ENCODE measurements at regions not wholly inside any gene's neighbourhood (a gene's known extent, or its start where the extent isn't known, plus 50 kb on each side); places are given as distances from the start of the nearest gene placed in this dataset.
"Not testable (repeated sequence)": the region's sequence is repeated elsewhere in the genome, so short reads cannot be mapped to it uniquely, and the experiment has no call there.

GRCh38 chr2:4219571-4219970, 516.2 kb downstream of the DCDC2C start:
- DNase-seq (ENCODE audit: low spot score): no peak
- peaks cover 10% of the 10 kb centered on the region for H3K4me1 Mint-ChIP-seq (ENCODE audit: low read depth)
- no peaks in the 10 kb centered on the region for H3K9me3 Mint-ChIP-seq (ENCODE audit: low read depth)
- no peaks in the 10 kb centered on the region for H3K36me3 Mint-ChIP-seq (ENCODE audit: low read depth)
- TF ChIP-seq, protein P1, sequence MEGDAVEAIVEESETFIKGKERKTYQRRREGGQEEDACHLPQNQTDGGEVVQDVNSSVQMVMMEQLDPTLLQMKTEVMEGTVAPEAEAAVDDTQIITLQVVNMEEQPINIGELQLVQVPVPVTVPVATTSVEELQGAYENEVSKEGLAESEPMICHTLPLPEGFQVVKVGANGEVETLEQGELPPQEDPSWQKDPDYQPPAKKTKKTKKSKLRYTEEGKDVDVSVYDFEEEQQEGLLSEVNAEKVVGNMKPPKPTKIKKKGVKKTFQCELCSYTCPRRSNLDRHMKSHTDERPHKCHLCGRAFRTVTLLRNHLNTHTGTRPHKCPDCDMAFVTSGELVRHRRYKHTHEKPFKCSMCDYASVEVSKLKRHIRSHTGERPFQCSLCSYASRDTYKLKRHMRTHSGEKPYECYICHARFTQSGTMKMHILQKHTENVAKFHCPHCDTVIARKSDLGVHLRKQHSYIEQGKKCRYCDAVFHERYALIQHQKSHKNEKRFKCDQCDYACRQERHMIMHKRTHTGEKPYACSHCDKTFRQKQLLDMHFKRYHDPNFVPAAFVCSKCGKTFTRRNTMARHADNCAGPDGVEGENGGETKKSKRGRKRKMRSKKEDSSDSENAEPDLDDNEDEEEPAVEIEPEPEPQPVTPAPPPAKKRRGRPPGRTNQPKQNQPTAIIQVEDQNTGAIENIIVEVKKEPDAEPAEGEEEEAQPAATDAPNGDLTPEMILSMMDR (IDR thresholded peaks at IDR 0.05): no peak
- H3K27me3 Mint-ChIP-seq (ENCODE audit: low read depth): no peaks in the 10 kb centered on the region
- no peak overlapping the region for H3K4me3 Mint-ChIP-seq (ENCODE audit: unreplicated experiment)
- no peak overlapping the region for H3K27ac Mint-ChIP-seq (ENCODE audit: unreplicated experiment)

GRCh38 chr2:4221434-4221833, 518.1 kb downstream of the DCDC2C start:
- no peaks in the 10 kb centered on the region for H3K9me3 Mint-ChIP-seq (ENCODE audit: low read depth)
- TF ChIP-seq, protein P1 (IDR thresholded peaks at IDR 0.05): no peak
- DNase-seq (ENCODE audit: low spot score): no peak
- H3K36me3 Mint-ChIP-seq (ENCODE audit: low read depth): no peaks in the 10 kb centered on the region
- no peak overlapping the region for H3K27ac Mint-ChIP-seq (ENCODE audit: unreplicated experiment)
- H3K4me3 Mint-ChIP-seq (ENCODE audit: unreplicated experiment): no peak overlapping the region
- no peaks in the 10 kb centered on the region for H3K27me3 Mint-ChIP-seq (ENCODE audit: low read depth)
- peaks cover 10% of the 10 kb centered on the region for H3K4me1 Mint-ChIP-seq (ENCODE audit: low read depth)

DNA sequence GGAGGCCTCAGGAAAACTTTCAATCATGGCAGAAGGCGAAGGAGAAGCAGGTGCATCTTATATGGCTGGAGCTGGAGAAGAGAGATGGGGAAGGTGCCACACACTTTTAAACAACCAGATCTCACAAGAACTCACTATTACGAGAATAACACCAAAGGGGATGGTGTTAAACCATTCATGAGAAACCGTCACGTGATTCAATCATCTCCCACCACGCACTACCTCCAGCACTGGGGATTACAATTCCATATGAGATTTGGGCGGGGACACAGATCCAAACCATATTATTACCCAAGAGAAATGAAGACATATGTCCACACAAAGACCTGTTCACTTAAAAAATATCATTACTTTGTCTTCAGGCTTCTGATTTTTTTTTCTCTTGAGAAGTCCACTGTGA, 518.5 kb downstream of the DCDC2C start:
- Mint-ChIP-seq H3K4me1 (ENCODE audit: low read depth) (peaks cover 10% of the 10 kb centered on the region), H3K9me3 (ENCODE audit: low read depth) (no peaks in the 10 kb centered on the region), H3K27ac (ENCODE audit: unreplicated experiment) (no peak overlapping the region), H3K27me3 (ENCODE audit: low read depth) (no peaks in the 10 kb centered on the region), H3K4me3 (ENCODE audit: unreplicated experiment) (no peak overlapping the region), H3K36me3 (ENCODE audit: low read depth) (no peaks in the 10 kb centered on the region)
- TF ChIP-seq, protein P1 (IDR thresholded peaks at IDR 0.05): no peak
- no peak for DNase-seq (ENCODE audit: low spot score)

DNA sequence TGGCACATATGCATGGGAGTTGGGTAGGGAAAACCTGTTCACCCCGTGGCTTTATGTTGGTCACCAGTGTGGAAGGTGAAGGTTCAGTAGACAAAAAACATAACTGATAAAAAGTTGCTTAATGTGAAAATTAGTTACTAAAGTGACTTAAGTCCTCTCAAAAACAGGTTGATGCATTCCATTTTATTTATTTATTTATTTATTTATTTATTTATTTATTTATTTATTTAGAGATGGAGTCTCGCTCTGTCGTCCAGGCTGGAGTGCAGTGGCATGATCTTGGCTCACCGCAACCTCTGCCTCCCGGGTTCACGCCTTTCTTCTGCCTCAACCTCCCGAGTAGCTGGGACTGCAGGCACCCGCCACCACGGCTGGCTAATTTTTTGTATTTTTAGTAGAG, 541.0 kb downstream of the DCDC2C start:
- not testable (repeated sequence) for DNase-seq (ENCODE audit: low spot score); H3K4me3 Mint-ChIP-seq (ENCODE audit: unreplicated experiment); H3K4me1 Mint-ChIP-seq (ENCODE audit: low read depth); H3K27me3 Mint-ChIP-seq (ENCODE audit: low read depth); H3K9me3 Mint-ChIP-seq (ENCODE audit: low read depth); H3K36me3 Mint-ChIP-seq (ENCODE audit: low read depth); H3K27ac Mint-ChIP-seq (ENCODE audit: unreplicated experiment)

DNA sequence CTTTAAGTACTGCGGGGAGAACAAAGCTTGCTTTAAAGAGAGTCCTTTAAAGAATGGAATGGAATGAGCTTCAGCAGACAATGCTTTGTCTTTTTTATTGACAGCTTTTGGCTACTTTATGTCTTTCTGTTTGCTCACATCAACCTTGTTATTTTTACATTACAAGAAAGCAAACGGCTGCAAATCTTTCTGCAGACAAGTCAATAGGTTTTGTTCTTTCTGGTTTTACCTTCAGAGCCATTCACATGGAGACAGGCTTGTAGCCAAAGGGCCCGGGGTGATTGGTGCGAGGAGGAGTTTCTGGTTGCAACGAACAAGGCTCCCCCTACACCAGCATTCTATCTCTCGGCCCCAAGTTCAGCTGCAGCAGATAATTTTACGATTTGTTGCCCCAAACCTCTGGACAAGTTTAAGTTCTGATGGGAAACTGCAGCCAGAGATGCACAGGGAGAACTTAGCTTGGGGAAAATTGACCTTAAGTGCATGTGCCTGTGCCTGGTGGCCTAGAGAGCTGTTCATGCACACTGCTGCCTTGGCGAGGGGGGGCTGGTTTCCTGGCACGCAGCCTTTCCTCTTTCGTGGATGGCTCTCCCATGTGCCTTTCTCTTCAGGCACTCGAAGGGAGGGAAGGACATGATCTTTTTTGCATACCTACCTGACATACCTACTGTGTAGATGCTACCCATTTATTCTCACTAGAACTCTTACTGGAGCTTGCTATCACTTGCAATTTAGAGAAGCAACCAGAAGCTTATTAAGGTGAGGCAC, 543.2 kb downstream of the DCDC2C start:
- no peak overlapping the region for H3K4me3 Mint-ChIP-seq (ENCODE audit: unreplicated experiment)
- no peak for DNase-seq (ENCODE audit: low spot score)
- no peaks in the 10 kb centered on the region for H3K36me3 Mint-ChIP-seq (ENCODE audit: low read depth)
- H3K4me1 Mint-ChIP-seq (ENCODE audit: low read depth): peaks cover 6% of the 10 kb centered on the region
- no peak overlapping the region for H3K27ac Mint-ChIP-seq (ENCODE audit: unreplicated experiment)
- H3K9me3 Mint-ChIP-seq (ENCODE audit: low read depth): no peaks in the 10 kb centered on the region
- H3K27me3 Mint-ChIP-seq (ENCODE audit: low read depth): no peaks in the 10 kb centered on the region
- TF ChIP-seq, protein P1 (IDR thresholded peaks at IDR 0.05): no peak

DNA sequence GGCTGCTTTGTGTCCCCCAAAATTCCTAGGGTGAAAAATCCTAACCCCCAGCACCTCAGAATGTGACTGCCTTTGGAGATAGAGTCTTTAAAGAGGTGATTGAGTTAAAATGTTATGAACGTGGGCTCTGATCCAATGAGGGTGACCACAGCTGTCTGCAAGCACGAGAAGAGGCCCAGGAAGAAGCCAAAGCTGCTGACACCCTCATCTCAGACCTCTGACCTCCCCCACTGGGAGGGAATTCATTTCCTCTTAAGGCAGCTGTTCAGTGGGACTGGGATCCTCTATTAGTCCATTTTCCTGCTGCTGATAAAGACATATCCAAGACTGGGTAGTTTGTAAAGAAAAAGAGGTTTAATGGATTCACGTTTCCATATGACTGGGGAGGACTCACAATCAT, 544.4 kb downstream of the DCDC2C start:
- TF ChIP-seq, protein P1 (IDR thresholded peaks at IDR 0.05): no peak
- Mint-ChIP-seq H3K4me3 (ENCODE audit: unreplicated experiment) (no peak overlapping the region), H3K4me1 (ENCODE audit: low read depth) (peaks cover 6% of the 10 kb centered on the region), H3K27me3 (ENCODE audit: low read depth) (no peaks in the 10 kb centered on the region), H3K27ac (ENCODE audit: unreplicated experiment) (no peak overlapping the region), H3K9me3 (ENCODE audit: low read depth) (no peaks in the 10 kb centered on the region), H3K36me3 (ENCODE audit: low read depth) (no peaks in the 10 kb centered on the region)
- DNase-seq (ENCODE audit: low spot score): no peak
